ENCODE measurements at regions not wholly inside any gene's neighbourhood (a gene's known extent, or its start where the extent isn't known, plus 50 kb on each side); places are given as distances from the start of the nearest gene placed in this dataset.

GRCh38 chr10:117601716-117602115 is 59.2 kb downstream of the EMX2 start:
- ATAC-seq (ENCODE audit: low FRiP score): no peak
- Histone ChIP-seq H3K4me1 (ENCODE audit: control insufficient read depth in 1 of 2, insufficient read depth in 2 of 2, low read length in 2 of 2) (no peaks in the 10 kb centered on the region), H3K9me3 (ENCODE audit: control insufficient read depth, low read length) (no peaks in the 10 kb centered on the region), H3K36me3 (ENCODE audit: control insufficient read depth in 1 of 2, insufficient read depth in 2 of 2, low read length in 1 of 2) (no peaks in the 10 kb centered on the region), H3K27me3 (ENCODE audit: control insufficient read depth in 1 of 2, insufficient read depth in 2 of 2, low read length in 1 of 2) (no peaks in the 10 kb centered on the region), H3K4me3 (ENCODE audit: low read length in 2 of 2) (no peak overlapping the region), H3K27ac (ENCODE audit: low read depth in 1 of 2, low read length in 2 of 2) (no peak overlapping the region)
- intact Hi-C loops (cut with DNase I): no loop called here
- 98 to 100% methylated on average over 1 of the region's 1 CpG for WGBS, 2 donors
- no peak for DNase-seq

GRCh38 chr10:117603081-117603480 is 60.5 kb downstream of the EMX2 start:
- no peak for DNase-seq
- WGBS, 2 donors: 87 to 89% methylated on average over 6 of the region's 6 CpGs
- intact Hi-C loops (cut with DNase I): no loop called here

GRCh38 chr10:117603726-117604125 is 61.2 kb downstream of the EMX2 start:
- Histone ChIP-seq H3K27me3 (ENCODE audit: control insufficient read depth in 1 of 2, insufficient read depth in 2 of 2, low read length in 1 of 2) (no peaks in the 10 kb centered on the region), H3K9me3 (ENCODE audit: control insufficient read depth, low read length) (no peaks in the 10 kb centered on the region), H3K4me1 (ENCODE audit: control insufficient read depth in 1 of 2, insufficient read depth in 2 of 2, low read length in 2 of 2) (no peaks in the 10 kb centered on the region), H3K27ac (ENCODE audit: low read depth in 1 of 2, low read length in 2 of 2) (no peak overlapping the region), H3K4me3 (ENCODE audit: low read length in 2 of 2) (no peak overlapping the region), H3K36me3 (ENCODE audit: control insufficient read depth in 1 of 2, insufficient read depth in 2 of 2, low read length in 1 of 2) (no peaks in the 10 kb centered on the region)
- DNase-seq (no peak), ATAC-seq (ENCODE audit: low FRiP score) (no peak)
- 35 to 44% methylated on average over 5 of the region's 5 CpGs for WGBS, 2 donors
- intact Hi-C loops (cut with DNase I): no loop called here

More at GRCh38 chr10:117603081-117603480, 60.5 kb downstream of the EMX2 start:
- Histone ChIP-seq H3K4me3 (ENCODE audit: low read length in 2 of 2) (no peak overlapping the region), H3K4me1 (ENCODE audit: control insufficient read depth in 1 of 2, insufficient read depth in 2 of 2, low read length in 2 of 2) (no peaks in the 10 kb centered on the region), H3K9me3 (ENCODE audit: control insufficient read depth, low read length) (no peaks in the 10 kb centered on the region), H3K27ac (ENCODE audit: low read depth in 1 of 2, low read length in 2 of 2) (no peak overlapping the region), H3K27me3 (ENCODE audit: control insufficient read depth in 1 of 2, insufficient read depth in 2 of 2, low read length in 1 of 2) (no peaks in the 10 kb centered on the region), H3K36me3 (ENCODE audit: control insufficient read depth in 1 of 2, insufficient read depth in 2 of 2, low read length in 1 of 2) (no peaks in the 10 kb centered on the region)
- ATAC-seq (ENCODE audit: low FRiP score): no peak

GRCh38 chr10:117609095-117609795 is 66.7 kb downstream of the EMX2 start:
- 3% methylated on average over 4 of the region's 4 CpGs for WGBS, 2 donors
- Histone ChIP-seq H3K27me3 (ENCODE audit: control insufficient read depth in 1 of 2, insufficient read depth in 2 of 2, low read length in 1 of 2) (no peaks in the 10 kb centered on the region), H3K4me3 (ENCODE audit: low read length in 2 of 2) (no peak overlapping the region), H3K4me1 (ENCODE audit: control insufficient read depth in 1 of 2, insufficient read depth in 2 of 2, low read length in 2 of 2) (no peaks in the 10 kb centered on the region), H3K36me3 (ENCODE audit: control insufficient read depth in 1 of 2, insufficient read depth in 2 of 2, low read length in 1 of 2) (no peaks in the 10 kb centered on the region), H3K9me3 (ENCODE audit: control insufficient read depth, low read length) (no peaks in the 10 kb centered on the region), H3K27ac (ENCODE audit: low read depth in 1 of 2, low read length in 2 of 2) (no peak overlapping the region)
- ATAC-seq (ENCODE audit: low FRiP score): peak; percentile 56
- intact Hi-C loops (cut with DNase I): no loop called here
- peak in 1 of 2 donors; percentile 68 for DNase-seq

- no peaks in the 10 kb centered on the region for H3K36me3 ChIP-seq (ENCODE audit: control insufficient read depth in 1 of 2, insufficient read depth in 2 of 2, low read length in 1 of 2)
- 51 to 61% methylated on average over 4 of the region's 4 CpGs for WGBS, 2 donors
- H3K27ac ChIP-seq (ENCODE audit: low read depth in 1 of 2, low read length in 2 of 2): no peak overlapping the region
- intact Hi-C loops (cut with DNase I): no loop called here
- H3K27me3 ChIP-seq (ENCODE audit: control insufficient read depth in 1 of 2, insufficient read depth in 2 of 2, low read length in 1 of 2): no peaks in the 10 kb centered on the region
- no peak for ATAC-seq (ENCODE audit: low FRiP score)
- no peak overlapping the region for H3K4me3 ChIP-seq (ENCODE audit: low read length in 2 of 2)
- H3K4me1 ChIP-seq (ENCODE audit: control insufficient read depth in 1 of 2, insufficient read depth in 2 of 2, low read length in 2 of 2): no peaks in the 10 kb centered on the region
- H3K9me3 ChIP-seq (ENCODE audit: control insufficient read depth, low read length): no peaks in the 10 kb centered on the region
- DNase-seq: no peak
Measured at GRCh38 chr10:117609796-117610170, 67.2 kb downstream of the EMX2 start.

- peak; percentile 31 for ATAC-seq (ENCODE audit: low FRiP score)
- H3K9me3 ChIP-seq (ENCODE audit: control insufficient read depth, low read length): no peaks in the 10 kb centered on the region
- H3K27ac ChIP-seq (ENCODE audit: low read depth in 1 of 2, low read length in 2 of 2): no peak overlapping the region
- no peaks in the 10 kb centered on the region for H3K27me3 ChIP-seq (ENCODE audit: control insufficient read depth in 1 of 2, insufficient read depth in 2 of 2, low read length in 1 of 2)
- no peaks in the 10 kb centered on the region for H3K4me1 ChIP-seq (ENCODE audit: control insufficient read depth in 1 of 2, insufficient read depth in 2 of 2, low read length in 2 of 2)
- no peak for DNase-seq
- intact Hi-C loops (cut with DNase I): no loop called here
- 83 to 84% methylated on average over 4 of the region's 4 CpGs for WGBS, 2 donors
- no peak overlapping the region for H3K4me3 ChIP-seq (ENCODE audit: low read length in 2 of 2)
- H3K36me3 ChIP-seq (ENCODE audit: control insufficient read depth in 1 of 2, insufficient read depth in 2 of 2, low read length in 1 of 2): no peaks in the 10 kb centered on the region
Measured at GRCh38 chr10:117610321-117610720, 67.8 kb downstream of the EMX2 start.

GRCh38 chr10:117612113-117612512 is 69.6 kb downstream of the EMX2 start:
- Histone ChIP-seq H3K4me1 (ENCODE audit: control insufficient read depth in 1 of 2, insufficient read depth in 2 of 2, low read length in 2 of 2) (no peaks in the 10 kb centered on the region), H3K36me3 (ENCODE audit: control insufficient read depth in 1 of 2, insufficient read depth in 2 of 2, low read length in 1 of 2) (no peaks in the 10 kb centered on the region), H3K27ac (ENCODE audit: low read depth in 1 of 2, low read length in 2 of 2) (no peak overlapping the region), H3K9me3 (ENCODE audit: control insufficient read depth, low read length) (no peaks in the 10 kb centered on the region), H3K4me3 (ENCODE audit: low read length in 2 of 2) (no peak overlapping the region), H3K27me3 (ENCODE audit: control insufficient read depth in 1 of 2, insufficient read depth in 2 of 2, low read length in 1 of 2) (no peaks in the 10 kb centered on the region)
- 96 to 100% methylated on average over 1 of the region's 1 CpG for WGBS, 2 donors
- intact Hi-C loops (cut with DNase I): no loop called here
- DNase-seq (no peak), ATAC-seq (ENCODE audit: low FRiP score) (no peak)

GRCh38 chr10:117615649-117616048 is 73.1 kb downstream of the EMX2 start:
- no peak for DNase-seq
- no peaks in the 10 kb centered on the region for H3K9me3 ChIP-seq (ENCODE audit: control insufficient read depth, low read length)
- ATAC-seq (ENCODE audit: low FRiP score): no peak
- no peak overlapping the region for H3K27ac ChIP-seq (ENCODE audit: low read depth in 1 of 2, low read length in 2 of 2)
- intact Hi-C loops (cut with DNase I): no loop called here
- no peaks in the 10 kb centered on the region for H3K27me3 ChIP-seq (ENCODE audit: control insufficient read depth in 1 of 2, insufficient read depth in 2 of 2, low read length in 1 of 2)
- H3K4me3 ChIP-seq (ENCODE audit: low read length in 2 of 2): no peak overlapping the region
- WGBS, 2 donors: 49 to 52% methylated on average over 3 of the region's 3 CpGs
- H3K36me3 ChIP-seq (ENCODE audit: control insufficient read depth in 1 of 2, insufficient read depth in 2 of 2, low read length in 1 of 2): no peaks in the 10 kb centered on the region
- H3K4me1 ChIP-seq (ENCODE audit: control insufficient read depth in 1 of 2, insufficient read depth in 2 of 2, low read length in 2 of 2): no peaks in the 10 kb centered on the region

GRCh38 chr10:117616179-117616578 is 73.6 kb downstream of the EMX2 start:
- 31 to 38% methylated on average over 9 of the region's 9 CpGs for WGBS, 2 donors
- no peak for ATAC-seq (ENCODE audit: low FRiP score)
- H3K27ac ChIP-seq (ENCODE audit: low read depth in 1 of 2, low read length in 2 of 2): no peak overlapping the region
- intact Hi-C loops (cut with DNase I): no loop called here
- H3K9me3 ChIP-seq (ENCODE audit: control insufficient read depth, low read length): no peaks in the 10 kb centered on the region
- H3K4me1 ChIP-seq (ENCODE audit: control insufficient read depth in 1 of 2, insufficient read depth in 2 of 2, low read length in 2 of 2): no peaks in the 10 kb centered on the region
- no peak overlapping the region for H3K4me3 ChIP-seq (ENCODE audit: low read length in 2 of 2)
- no peaks in the 10 kb centered on the region for H3K27me3 ChIP-seq (ENCODE audit: control insufficient read depth in 1 of 2, insufficient read depth in 2 of 2, low read length in 1 of 2)
- H3K36me3 ChIP-seq (ENCODE audit: control insufficient read depth in 1 of 2, insufficient read depth in 2 of 2, low read length in 1 of 2): no peaks in the 10 kb centered on the region
- DNase-seq: no peak
